GM06990 (cell line): ENCODE measurements at regions not wholly inside any gene's neighbourhood (a gene's known extent, or its start where the extent isn't known, plus 50 kb on each side); places are given as distances from the start of the nearest gene placed in this dataset.

Source experiments
- DNase-seq: peaks from one replicate; pipeline ENCODE4 v3.0.0-alpha.2; 2011; ENCODE audit not compliant: insufficient read length; ENCODE audit errors: extremely low read depth
- H3K27me3 ChIP-seq: replicated peaks from 2 replicates; pipeline ENCODE4 v1.6.0; 2011; ENCODE audit warnings: low read length; ENCODE audit not compliant: control insufficient read depth, insufficient read depth
- H3K36me3 ChIP-seq: 2 replicates; pipeline ENCODE4 v1.5.1; 2011; ENCODE audit warnings: low read length; ENCODE audit not compliant: control insufficient read depth, insufficient read depth
- H3K4me3 ChIP-seq: replicated peaks from 2 replicates; pipeline ENCODE4 v1.5.1; 2011; ENCODE audit warnings: low read depth, mild to moderate bottlenecking, control low read depth, low read length
- TF ChIP-seq, protein P1 (sequence below): IDR thresholded peaks from 2 replicates; pipeline ENCODE4 v1.5.1; 2011; ENCODE audit warnings: low read length, control low read depth, mild to moderate bottlenecking, inconsistent platforms; ENCODE audit not compliant: insufficient read depth, poor library complexity, severe bottlenecking

DNA sequence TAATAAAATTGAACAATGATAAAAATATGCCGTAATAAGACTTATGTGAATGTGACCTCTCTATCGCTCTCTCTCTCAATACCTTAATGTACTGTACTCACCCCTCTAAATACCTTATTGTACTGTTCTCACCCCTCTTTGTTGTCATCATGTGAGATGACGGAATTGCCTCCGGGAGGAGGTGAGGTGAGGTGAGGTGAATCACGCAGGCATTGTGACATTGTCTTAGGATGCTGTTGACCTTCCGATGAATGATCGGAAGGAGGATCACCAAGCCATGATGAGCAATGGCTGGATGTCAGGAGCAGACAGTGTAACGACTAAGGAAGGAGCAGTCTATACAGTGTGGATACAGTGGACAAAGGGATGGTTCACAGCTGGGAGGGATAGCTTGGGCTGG is 87.4 kb upstream of the FAM20C start:
- TF ChIP-seq, protein P1, sequence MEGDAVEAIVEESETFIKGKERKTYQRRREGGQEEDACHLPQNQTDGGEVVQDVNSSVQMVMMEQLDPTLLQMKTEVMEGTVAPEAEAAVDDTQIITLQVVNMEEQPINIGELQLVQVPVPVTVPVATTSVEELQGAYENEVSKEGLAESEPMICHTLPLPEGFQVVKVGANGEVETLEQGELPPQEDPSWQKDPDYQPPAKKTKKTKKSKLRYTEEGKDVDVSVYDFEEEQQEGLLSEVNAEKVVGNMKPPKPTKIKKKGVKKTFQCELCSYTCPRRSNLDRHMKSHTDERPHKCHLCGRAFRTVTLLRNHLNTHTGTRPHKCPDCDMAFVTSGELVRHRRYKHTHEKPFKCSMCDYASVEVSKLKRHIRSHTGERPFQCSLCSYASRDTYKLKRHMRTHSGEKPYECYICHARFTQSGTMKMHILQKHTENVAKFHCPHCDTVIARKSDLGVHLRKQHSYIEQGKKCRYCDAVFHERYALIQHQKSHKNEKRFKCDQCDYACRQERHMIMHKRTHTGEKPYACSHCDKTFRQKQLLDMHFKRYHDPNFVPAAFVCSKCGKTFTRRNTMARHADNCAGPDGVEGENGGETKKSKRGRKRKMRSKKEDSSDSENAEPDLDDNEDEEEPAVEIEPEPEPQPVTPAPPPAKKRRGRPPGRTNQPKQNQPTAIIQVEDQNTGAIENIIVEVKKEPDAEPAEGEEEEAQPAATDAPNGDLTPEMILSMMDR: no peak
- Histone ChIP-seq H3K4me3 (no peak overlapping the region), H3K36me3 (no peaks in the 10 kb centered on the region), H3K27me3 (peaks cover 3% of the 10 kb centered on the region; the same call in 1 of the 2 replicates)
- DNase-seq: no peak

DNA sequence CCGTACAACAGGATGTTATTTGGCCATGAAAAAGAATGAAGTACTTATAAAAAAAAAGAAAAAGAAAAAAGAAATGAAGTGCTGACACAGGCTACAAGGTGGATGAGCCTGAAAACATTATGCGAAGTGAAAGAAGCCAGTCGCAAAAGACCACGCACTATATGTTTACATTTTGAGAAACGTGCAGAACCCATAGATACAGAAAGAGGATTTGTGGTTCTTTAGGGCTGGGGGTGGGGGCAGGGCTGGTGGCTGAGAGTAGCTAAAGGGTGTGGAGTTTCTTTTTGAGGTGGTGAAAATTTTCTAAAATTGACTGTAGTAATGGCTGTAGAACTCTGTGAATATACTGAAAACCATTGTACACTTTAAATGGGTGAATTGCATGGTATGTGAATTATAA is 86.0 kb upstream of the FAM20C start:
- H3K27me3 ChIP-seq: peaks cover 2% of the 10 kb centered on the region; the same call in 1 of the 2 replicates
- no peaks in the 10 kb centered on the region for H3K36me3 ChIP-seq
- DNase-seq: no peak
- no peak overlapping the region for H3K4me3 ChIP-seq
- TF ChIP-seq, protein P1: no peak

DNA sequence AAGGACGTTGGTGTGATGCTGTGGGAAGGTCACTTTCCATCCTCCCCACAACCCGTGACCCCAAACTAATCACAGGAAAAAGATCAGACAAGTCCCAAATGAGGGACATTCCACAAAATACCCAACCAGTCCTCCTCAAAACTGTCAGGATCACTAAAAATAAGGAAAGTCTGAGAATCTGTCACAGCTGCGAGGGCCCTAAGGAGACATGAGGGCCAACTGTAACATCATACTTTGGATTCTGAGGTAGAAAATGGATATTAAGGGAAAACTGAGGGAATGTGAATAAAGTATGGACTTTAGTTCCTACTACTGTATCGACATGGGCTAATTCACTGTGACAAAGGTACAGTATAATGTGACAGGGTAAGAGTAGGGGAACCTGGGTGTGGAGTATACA is 85.1 kb upstream of the FAM20C start:
- Histone ChIP-seq H3K27me3 (peaks cover 2% of the 10 kb centered on the region; the same call in 1 of the 2 replicates), H3K36me3 (no peaks in the 10 kb centered on the region), H3K4me3 (no peak overlapping the region)
- TF ChIP-seq, protein P1: no peak
- no peak for DNase-seq

DNA sequence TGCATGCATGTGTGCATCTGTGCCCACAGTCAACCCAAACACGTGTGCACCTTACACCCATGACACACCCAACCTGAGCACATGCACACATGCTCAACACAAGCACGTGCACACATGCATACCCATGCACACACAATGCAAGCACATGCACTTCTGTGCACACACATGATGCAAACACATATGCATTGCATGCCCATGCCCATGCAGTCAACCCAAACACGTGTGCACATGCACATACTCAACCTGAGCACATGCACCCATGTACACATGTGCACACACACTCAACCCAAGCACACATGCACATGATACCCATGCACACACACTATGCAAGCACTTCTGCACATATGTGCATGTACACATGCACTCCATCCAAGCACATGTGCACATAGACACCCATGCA is 84.5 kb upstream of the FAM20C start:
- peaks cover 2% of the 10 kb centered on the region; the same call in 1 of the 2 replicates for H3K27me3 ChIP-seq
- no peak for DNase-seq
- no peak overlapping the region for H3K4me3 ChIP-seq
- TF ChIP-seq, protein P1: no peak
- no peaks in the 10 kb centered on the region for H3K36me3 ChIP-seq

DNA sequence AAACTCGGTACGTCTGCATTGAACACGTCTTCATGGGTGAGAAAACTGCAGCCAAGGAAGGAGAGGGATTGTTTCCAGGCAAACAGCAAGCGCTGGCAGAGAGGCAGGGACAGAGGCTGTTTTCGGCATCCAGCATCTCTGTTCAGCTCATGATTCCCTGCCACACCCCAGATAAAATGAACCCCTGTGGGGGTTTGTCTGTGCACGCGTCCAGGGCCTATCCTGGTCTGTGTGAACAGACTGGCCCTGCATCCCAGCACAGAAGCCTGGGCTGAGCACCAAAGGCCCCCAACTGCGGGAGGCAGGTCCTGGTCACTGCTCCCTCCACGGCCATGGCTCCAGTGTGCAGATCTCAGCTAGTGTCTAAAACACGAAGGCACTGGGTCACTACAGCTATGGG is 83.3 kb upstream of the FAM20C start:
- H3K36me3 ChIP-seq: no peaks in the 10 kb centered on the region
- DNase-seq: no peak
- TF ChIP-seq, protein P1: no peak

More for the DNA sequence above, 83.3 kb upstream of the FAM20C start:
- Histone ChIP-seq H3K4me3 (no peak overlapping the region), H3K27me3 (peaks cover 2% of the 10 kb centered on the region; the same call in 1 of the 2 replicates)
